Liver (tissue), 3 donors: ENCODE measurements at regions not wholly inside any gene's neighbourhood (a gene's known extent, or its start where the extent isn't known, plus 50 kb on each side); places are given as distances from the start of the nearest gene placed in this dataset.

Experiments
- EGR1 ChIP-seq, 2 donors: IDR thresholded peaks; 2 replicates each; pipeline ENCODE4 v1.6.1; 2016 to 2018; ENCODE audit warnings: antibody characterized with exemption in 2 of 2, low read depth in 2 of 2
- FOXA1 ChIP-seq: IDR thresholded peaks from 2 replicates; pipeline ENCODE4 v1.6.1; 2016; ENCODE audit warnings: antibody characterized with exemption
- JUND ChIP-seq, 2 donors: IDR thresholded peaks; 2 replicates each; pipeline ENCODE4 v1.6.1; 2016; ENCODE audit warnings: antibody characterized with exemption in 2 of 2
- REST ChIP-seq: IDR thresholded peaks from 2 replicates; pipeline ENCODE4 v1.6.1; 2016; ENCODE audit warnings: antibody characterized with exemption, mild to moderate bottlenecking
- TAF1 ChIP-seq: conservative IDR thresholded peaks from 2 replicates; pipeline ENCODE4 v1.6.1; 2016; ENCODE audit warnings: antibody characterized with exemption, mild to moderate bottlenecking
- YY1 ChIP-seq: IDR thresholded peaks from 2 replicates; pipeline ENCODE4 v1.6.1; 2016; ENCODE audit warnings: antibody characterized with exemption, mild to moderate bottlenecking
- TF ChIP-seq, protein P1 (sequence below): IDR thresholded peaks from 2 replicates; pipeline ENCODE4 v1.6.1; 2016; ENCODE audit warnings: antibody characterized with exemption
- TF ChIP-seq, protein P2 (sequence below): IDR thresholded peaks from 2 replicates; pipeline ENCODE4 v1.6.1; 2016; ENCODE audit warnings: antibody characterized with exemption
- TF ChIP-seq, protein P3 (sequence below): fragments of 150-350 bp; IDR thresholded peaks from 2 replicates; pipeline ENCODE4 v1.5.1; 2017; ENCODE audit warnings: improper control_type of control experiment, low read depth, low read length; ENCODE audit not compliant: missing input control
- donor health status: healthy.
- donor health status: healthy.

DNA sequence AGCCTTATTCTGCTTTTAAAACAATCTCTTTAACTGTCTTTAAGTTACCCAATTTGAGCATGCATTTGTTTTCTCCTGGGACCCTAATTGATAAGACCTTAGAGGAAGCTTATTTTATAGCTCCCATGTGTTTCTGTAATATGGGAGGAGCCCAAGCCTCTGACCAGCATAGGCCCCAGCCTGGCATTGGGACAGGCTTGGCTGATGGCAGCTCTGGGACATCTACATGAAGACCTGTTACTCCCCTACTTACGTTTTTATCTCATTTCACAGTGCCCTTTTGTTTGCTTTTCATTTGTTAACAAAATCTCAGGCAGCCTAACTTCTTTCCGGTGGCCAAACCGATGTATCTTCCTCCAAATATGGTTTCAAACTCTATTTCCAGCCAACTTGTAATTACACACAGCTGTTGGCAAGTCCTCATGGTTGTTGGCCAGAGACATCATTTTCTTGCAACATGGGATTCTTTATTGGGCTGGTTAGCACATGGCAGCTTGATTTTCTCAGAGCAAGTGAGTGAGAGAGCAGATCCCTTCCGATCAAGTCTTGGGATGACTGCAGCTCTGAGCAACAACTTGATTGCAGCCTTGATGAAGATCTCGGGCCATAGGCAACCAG, 1117.5 kb downstream of the AACS start:
- TF ChIP-seq JUND (IDR thresholded peaks at IDR 0.05) (no peak), REST (no peak), EGR1 (IDR thresholded peaks at IDR 0.05; ENCODE audit: low read depth in 2 of 2) (no peak), FOXA1 (no peak), YY1 (no peak), TAF1 (no peak)
- TF ChIP-seq, protein P1, sequence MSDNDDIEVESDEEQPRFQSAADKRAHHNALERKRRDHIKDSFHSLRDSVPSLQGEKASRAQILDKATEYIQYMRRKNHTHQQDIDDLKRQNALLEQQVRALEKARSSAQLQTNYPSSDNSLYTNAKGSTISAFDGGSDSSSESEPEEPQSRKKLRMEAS, result no peak
- TF ChIP-seq, protein P2, sequence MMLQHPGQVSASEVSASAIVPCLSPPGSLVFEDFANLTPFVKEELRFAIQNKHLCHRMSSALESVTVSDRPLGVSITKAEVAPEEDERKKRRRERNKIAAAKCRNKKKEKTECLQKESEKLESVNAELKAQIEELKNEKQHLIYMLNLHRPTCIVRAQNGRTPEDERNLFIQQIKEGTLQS, result no peak
- TF ChIP-seq, protein P3, sequence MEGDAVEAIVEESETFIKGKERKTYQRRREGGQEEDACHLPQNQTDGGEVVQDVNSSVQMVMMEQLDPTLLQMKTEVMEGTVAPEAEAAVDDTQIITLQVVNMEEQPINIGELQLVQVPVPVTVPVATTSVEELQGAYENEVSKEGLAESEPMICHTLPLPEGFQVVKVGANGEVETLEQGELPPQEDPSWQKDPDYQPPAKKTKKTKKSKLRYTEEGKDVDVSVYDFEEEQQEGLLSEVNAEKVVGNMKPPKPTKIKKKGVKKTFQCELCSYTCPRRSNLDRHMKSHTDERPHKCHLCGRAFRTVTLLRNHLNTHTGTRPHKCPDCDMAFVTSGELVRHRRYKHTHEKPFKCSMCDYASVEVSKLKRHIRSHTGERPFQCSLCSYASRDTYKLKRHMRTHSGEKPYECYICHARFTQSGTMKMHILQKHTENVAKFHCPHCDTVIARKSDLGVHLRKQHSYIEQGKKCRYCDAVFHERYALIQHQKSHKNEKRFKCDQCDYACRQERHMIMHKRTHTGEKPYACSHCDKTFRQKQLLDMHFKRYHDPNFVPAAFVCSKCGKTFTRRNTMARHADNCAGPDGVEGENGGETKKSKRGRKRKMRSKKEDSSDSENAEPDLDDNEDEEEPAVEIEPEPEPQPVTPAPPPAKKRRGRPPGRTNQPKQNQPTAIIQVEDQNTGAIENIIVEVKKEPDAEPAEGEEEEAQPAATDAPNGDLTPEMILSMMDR, result no peak
